GM06990 (cell line): ENCODE measurements at regions not wholly inside any gene's neighbourhood (a gene's known extent, or its start where the extent isn't known, plus 50 kb on each side); places are given as distances from the start of the nearest gene placed in this dataset.

ENCODE experiments used
- DNase-seq: peaks from one replicate; pipeline ENCODE4 v3.0.0-alpha.2; 2011; ENCODE audit not compliant: insufficient read length; ENCODE audit errors: extremely low read depth
- H3K27me3 ChIP-seq: replicated peaks from 2 replicates; pipeline ENCODE4 v1.6.0; 2011; ENCODE audit warnings: low read length; ENCODE audit not compliant: control insufficient read depth, insufficient read depth
- H3K36me3 ChIP-seq: 2 replicates; pipeline ENCODE4 v1.5.1; 2011; ENCODE audit warnings: low read length; ENCODE audit not compliant: control insufficient read depth, insufficient read depth
- H3K4me3 ChIP-seq: replicated peaks from 2 replicates; pipeline ENCODE4 v1.5.1; 2011; ENCODE audit warnings: low read depth, mild to moderate bottlenecking, control low read depth, low read length
- CTCF ChIP-seq: IDR thresholded peaks from 2 replicates; pipeline ENCODE4 v1.5.1; 2011; ENCODE audit warnings: low read length, control low read depth, mild to moderate bottlenecking, inconsistent platforms; ENCODE audit not compliant: insufficient read depth, poor library complexity, severe bottlenecking

GRCh38 chr9:29006628-29007027, 1433.3 kb upstream of the C9orf72 start:
- TF ChIP-seq CTCF, result no peak
- no peak for DNase-seq
- Histone ChIP-seq H3K36me3 (no peaks in the 10 kb centered on the region), H3K27me3 (no peaks in the 10 kb centered on the region), H3K4me3 (no peak overlapping the region)

- Histone ChIP-seq H3K4me3 (no peak overlapping the region), H3K36me3 (no peaks in the 10 kb centered on the region), H3K27me3 (no peaks in the 10 kb centered on the region)
- DNase-seq, result no peak
- TF ChIP-seq CTCF, result no peak
Measured at GRCh38 chr9:29012911-29013310, 1439.6 kb upstream of the C9orf72 start.

- no peak for TF ChIP-seq CTCF
- H3K36me3 ChIP-seq, result no peaks in the 10 kb centered on the region
- no peaks in the 10 kb centered on the region for H3K27me3 ChIP-seq
- no peak overlapping the region for H3K4me3 ChIP-seq
- no peak for DNase-seq
Measured at GRCh38 chr9:29021632-29022031, 1448.4 kb upstream of the C9orf72 start.

GRCh38 chr9:29038332-29038731, 1465.1 kb upstream of the C9orf72 start:
- DNase-seq, result no peak
- TF ChIP-seq CTCF, result no peak
- Histone ChIP-seq H3K36me3 (no peaks in the 10 kb centered on the region), H3K4me3 (no peak overlapping the region), H3K27me3 (no peaks in the 10 kb centered on the region)

- H3K36me3 ChIP-seq, result no peaks in the 10 kb centered on the region
- TF ChIP-seq CTCF, result no peak
- no peak for DNase-seq
- no peaks in the 10 kb centered on the region for H3K27me3 ChIP-seq
- H3K4me3 ChIP-seq, result no peak overlapping the region
Measured at GRCh38 chr9:29039258-29039657, 1466.0 kb upstream of the C9orf72 start.

GRCh38 chr9:29043072-29043471, 1469.8 kb upstream of the C9orf72 start:
- no peaks in the 10 kb centered on the region for H3K27me3 ChIP-seq
- DNase-seq, result no peak
- TF ChIP-seq CTCF, result no peak
- no peak overlapping the region for H3K4me3 ChIP-seq
- H3K36me3 ChIP-seq, result no peaks in the 10 kb centered on the region
